Right lobe of liver (tissue), 6 donors: ENCODE measurements at regions not wholly inside any gene's neighbourhood (a gene's known extent, or its start where the extent isn't known, plus 50 kb on each side); places are given as distances from the start of the nearest gene placed in this dataset.

Experiments
- ATAC-seq, 4 donors: fragments of 200-7000 bp; cut with Tn5 transposase; one replicate each; pipeline ENCODE4 v1.9.1; 2020; ENCODE audit warnings: mild to moderate bottlenecking in 4 of 4, moderate library complexity in 4 of 4
- DNase-seq, 3 donors: peaks; one replicate each; pipeline ENCODE4 v3.0.0-alpha.2; 2020
- H3K27ac ChIP-seq, 3 donors: fragments of 200-600 bp; one replicate each; pipeline ENCODE4 v1.8.0; 2022
- H3K27me3 ChIP-seq, 2 donors: fragments of 200-600 bp; one replicate each; pipeline ENCODE4 v1.8.0; 2022
- H3K36me3 ChIP-seq, 4 donors: fragments of 200-600 bp; sonication (generic) in 1 of 4; one replicate each; pipeline versions ENCODE4 v1.5.1 to v1.8.0; 2017 to 2022; ENCODE audit warnings: control low read depth in 1 of 4
- H3K4me1 ChIP-seq, 4 donors: fragments of 200-600 bp; sonication (generic) in 1 of 4; one replicate each; pipeline versions ENCODE4 v1.5.1 to v1.8.0; 2017 to 2022; ENCODE audit warnings: control low read depth in 1 of 4
- H3K4me3 ChIP-seq, 3 donors: fragments of 200-600 bp; one replicate each; pipeline ENCODE4 v1.8.0; 2022
- H3K9me3 ChIP-seq, 4 donors: fragments of 200-600 bp; sonication (generic) in 1 of 4; one replicate each; pipeline versions ENCODE4 v1.5.1 to v1.8.0; 2017 to 2022; ENCODE audit warnings: control low read depth in 1 of 4
- CTCF ChIP-seq, 4 donors: fragments of 200-600 bp in 3 of 4; fragments of 450-650 bp in 1 of 4; IDR thresholded peaks; one replicate each; pipeline versions ENCODE4 v1.5.1 to v1.8.0; 2016 to 2022; ENCODE audit warnings: antibody characterized with exemption in 4 of 4, mild to moderate bottlenecking in 2 of 4
- POLR2A ChIP-seq: fragments of 450-650 bp; IDR thresholded peaks from one replicate; pipeline ENCODE4 v1.6.1; 2017; ENCODE audit warnings: antibody characterized with exemption, mild to moderate bottlenecking
- WGBS: methylation state at CpG from one replicate; pipeline ENCODE4 v1.1.6; 2018; ENCODE audit warnings: low coverage, low lambda C conversion rate; ENCODE audit not compliant: insufficient coverage; ENCODE audit errors: missing lambda C conversion rate; 5-methylcytosine and 5-hydroxymethylcytosine counted together
- intact Hi-C, 2 donors: fragments of 100-400 bp; cut with DNase I; formaldehyde crosslinking; loops; one replicate each; pipeline versions ENCODE4 v1.11.2 to v1.14.1; 2022
- donor health status: DM: no; HTN: yes; CAD: no.
- donor health status: DM: no; HTN: no; CAD: no.
- donor health status: DM: no; HTN: no; CAD: no.
- donor health status: DM: no; HTN: yes; CAD: no.
- donor health status: DM: no; HTN: yes; CAD: no.

- H3K4me3 ChIP-seq = no peak overlapping the region
- 40% methylated on average over 1 of the region's 4 CpGs for WGBS
- no peak overlapping the region for H3K27ac ChIP-seq
- H3K4me1 ChIP-seq = no peaks in the 10 kb centered on the region
- ATAC-seq (no peak), DNase-seq (no peak)
- H3K36me3 ChIP-seq = no peaks in the 10 kb centered on the region
- no peaks in the 10 kb centered on the region for H3K27me3 ChIP-seq
- intact Hi-C loops = no loop called here
- TF ChIP-seq POLR2A (no peak), CTCF (IDR thresholded peaks at IDR 0.05) (no peak)
- no peaks in the 10 kb centered on the region for H3K9me3 ChIP-seq
Observed at GRCh38 chr1:29586991-29587745, 350.8 kb downstream of the PTPRU start.

GRCh38 chr1:29586215-29586614 is 349.9 kb downstream of the PTPRU start:
- Histone ChIP-seq H3K4me3 (no peak overlapping the region), H3K36me3 (no peaks in the 10 kb centered on the region), H3K27ac (no peak overlapping the region), H3K27me3 (no peaks in the 10 kb centered on the region), H3K4me1 (no peaks in the 10 kb centered on the region), H3K9me3 (no peaks in the 10 kb centered on the region)
- WGBS = 80% methylated on average over 1 of the region's 5 CpGs
- no peak for DNase-seq
- intact Hi-C loops = no loop called here
- ATAC-seq = no peak
- TF ChIP-seq POLR2A = no peak
- TF ChIP-seq CTCF (IDR thresholded peaks at IDR 0.05) = no peak

GRCh38 chr1:29585656-29586055 is 349.3 kb downstream of the PTPRU start:
- no peak overlapping the region for H3K27ac ChIP-seq
- intact Hi-C loops = no loop called here
- H3K27me3 ChIP-seq = no peaks in the 10 kb centered on the region
- TF ChIP-seq POLR2A (no peak), CTCF (IDR thresholded peaks at IDR 0.05) (no peak)
- DNase-seq (no peak), ATAC-seq (no peak)
- H3K36me3 ChIP-seq = no peaks in the 10 kb centered on the region
- no peak overlapping the region for H3K4me3 ChIP-seq
- WGBS = 76% methylated on average over 4 of the region's 6 CpGs
- no peaks in the 10 kb centered on the region for H3K4me1 ChIP-seq
- H3K9me3 ChIP-seq = no peaks in the 10 kb centered on the region

- H3K4me3 ChIP-seq = no peak overlapping the region
- H3K4me1 ChIP-seq = no peaks in the 10 kb centered on the region
- H3K27me3 ChIP-seq = no peaks in the 10 kb centered on the region
- ATAC-seq = no peak
- intact Hi-C loops = no loop called here
- DNase-seq = no peak
- H3K9me3 ChIP-seq = no peaks in the 10 kb centered on the region
- WGBS = 80% methylated on average over 1 of the region's 7 CpGs
- H3K27ac ChIP-seq = no peak overlapping the region
- no peaks in the 10 kb centered on the region for H3K36me3 ChIP-seq
- TF ChIP-seq CTCF (IDR thresholded peaks at IDR 0.05) = no peak
- TF ChIP-seq POLR2A = no peak
Observed at GRCh38 chr1:29585201-29585600, 348.9 kb downstream of the PTPRU start.
